Fibroblast of skin of back (primary cell): ENCODE measurements at regions not wholly inside any gene's neighbourhood (a gene's known extent, or its start where the extent isn't known, plus 50 kb on each side); places are given as distances from the start of the nearest gene placed in this dataset.

Experiments
- DNase-seq: peaks from one replicate; pipeline ENCODE4 v3.0.0-alpha.2; 2013

- peak; percentile 91 for DNase-seq
These were observed 56.1 kb upstream of the FUT8 start for GRCh38 chr14:65356327-65356836.

DNA sequence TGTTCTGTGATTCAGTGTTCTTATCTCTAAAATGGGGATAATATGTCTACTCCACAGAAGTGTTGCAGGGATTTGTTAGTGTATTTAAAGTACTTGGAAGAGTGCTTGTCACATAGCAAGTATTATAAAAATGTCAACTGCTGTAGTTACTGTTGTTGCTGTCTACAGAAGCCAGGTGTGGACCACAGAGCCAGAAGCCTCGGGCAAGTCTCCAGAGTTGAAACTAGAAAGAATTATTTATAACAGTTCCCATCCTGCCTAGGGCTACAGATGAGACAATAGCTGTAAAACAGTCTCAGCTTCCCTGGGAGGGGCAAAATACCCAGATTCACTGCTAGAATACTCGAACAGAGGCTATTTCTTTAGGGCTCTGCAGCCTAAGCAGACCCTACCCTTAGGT is 55.4 kb upstream of the FUT8 start:
- no peak for DNase-seq

GRCh38 chr14:65357689-65358088 is 54.8 kb upstream of the FUT8 start:
- DNase-seq, result no peak

- no peak for DNase-seq
These were observed 53.0 kb upstream of the FUT8 start for GRCh38 chr14:65359503-65359902.

DNA sequence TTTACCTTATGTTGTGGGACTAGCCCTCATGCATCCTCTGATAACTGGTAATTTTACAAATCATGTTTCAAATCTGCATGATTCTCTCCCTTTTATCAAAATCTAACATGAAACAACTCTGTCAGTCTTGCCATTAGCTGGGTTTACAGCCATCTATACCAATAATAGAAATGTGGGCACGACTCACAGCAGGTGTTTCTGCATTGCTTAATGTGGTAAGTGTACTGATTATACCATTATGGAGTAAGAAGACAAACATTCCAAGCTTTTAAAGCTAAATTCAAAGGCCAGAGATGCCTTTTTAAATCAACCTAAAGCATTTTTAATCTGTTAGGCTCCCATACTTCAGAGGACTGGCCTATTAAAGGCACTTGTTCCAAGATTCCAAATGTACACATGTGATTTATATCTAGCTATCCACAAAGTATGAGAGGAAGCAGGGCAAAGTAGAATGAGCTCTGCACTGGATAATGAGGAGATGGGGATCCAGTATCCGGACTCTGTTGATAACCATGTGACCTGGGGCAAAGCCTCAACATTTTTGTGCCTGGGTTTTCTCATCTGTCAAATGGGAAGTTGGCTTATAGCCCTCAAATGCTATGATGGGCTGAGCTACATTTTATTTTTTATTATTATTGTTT is 52.3 kb upstream of the FUT8 start:
- no peak for DNase-seq

DNA sequence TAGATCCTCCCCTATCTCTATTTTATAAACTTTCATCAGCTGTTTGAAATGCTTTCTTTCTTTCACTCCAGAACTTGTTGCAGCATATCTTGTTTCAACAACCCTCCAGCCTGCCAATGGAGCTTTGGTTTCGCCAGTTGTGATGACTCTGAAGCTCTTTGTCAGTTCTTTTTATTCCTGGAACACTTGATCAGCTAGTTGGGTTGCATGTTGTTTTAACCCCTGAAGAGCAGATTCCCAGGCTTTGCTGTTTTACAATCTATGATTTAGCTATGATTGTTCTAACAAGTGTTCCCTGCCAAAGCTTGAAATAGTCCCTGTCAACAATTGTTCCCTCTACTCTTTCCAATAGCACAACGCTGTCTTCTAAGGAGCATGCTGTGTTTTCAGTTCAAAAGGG is 50.6 kb upstream of the FUT8 start:
- peak; percentile 22 for DNase-seq
